SK-N-SH treated with all-trans-retinoic acid at 6 μM for 48 hours (cell line): ENCODE measurements at regions not wholly inside any gene's neighbourhood (a gene's known extent, or its start where the extent isn't known, plus 50 kb on each side); places are given as distances from the start of the nearest gene placed in this dataset.

ENCODE experiments used
- ARNTL ChIP-seq: fragments of 450-650 bp; formaldehyde crosslinking; IDR thresholded peaks from 2 replicates; pipeline ENCODE4 v1.5.0; 2020; ENCODE audit warnings: low read depth, mild to moderate bottlenecking, moderate library complexity, borderline replicate concordance
- CSDC2 ChIP-seq: fragments of 250-450 bp; sonication (Bioruptor Pico); IDR thresholded peaks from 2 replicates; pipeline ENCODE4 v1.5.0; 2020; ENCODE audit warnings: mild to moderate bottlenecking, moderate library complexity
- CSRNP3 ChIP-seq: fragments of 250-450 bp; sonication (Bioruptor Pico); IDR thresholded peaks from 2 replicates; pipeline ENCODE4 v1.5.1; 2021; ENCODE audit warnings: mild to moderate bottlenecking, moderate library complexity
- ISL1 ChIP-seq: fragments of 250-450 bp; sonication (Bioruptor Pico); IDR thresholded peaks from 2 replicates; pipeline ENCODE4 v2.1.2; 2022; ENCODE audit warnings: mild to moderate bottlenecking, moderate library complexity
- PATZ1 ChIP-seq: fragments of 250-450 bp; sonication (Bioruptor Pico); IDR thresholded peaks from 2 replicates; pipeline ENCODE4 v1.8.0; 2020; ENCODE audit warnings: mild to moderate bottlenecking, moderate library complexity, borderline replicate concordance
- RARB ChIP-seq: fragments of 250-450 bp; sonication (Bioruptor Pico); IDR thresholded peaks from 2 replicates; pipeline ENCODE4 v1.8.0; 2021; ENCODE audit warnings: mild to moderate bottlenecking, moderate library complexity
- TCF4 ChIP-seq: fragments of 250-450 bp; sonication (Bioruptor Pico); IDR thresholded peaks from 2 replicates; pipeline ENCODE4 v1.8.0; 2021; ENCODE audit warnings: mild to moderate bottlenecking, moderate library complexity, borderline replicate concordance
- ZC3H10 ChIP-seq: fragments of 250-450 bp; sonication (Bioruptor Pico); IDR thresholded peaks from 2 replicates; pipeline ENCODE4 v1.5.1; 2021; ENCODE audit warnings: mild to moderate bottlenecking, moderate library complexity
- ZFP3 ChIP-seq: fragments of 250-450 bp; sonication (Bioruptor Pico); IDR thresholded peaks from 2 replicates; pipeline ENCODE4 v1.5.0; 2020; ENCODE audit warnings: mild to moderate bottlenecking, moderate library complexity
- ZNF565 ChIP-seq: fragments of 450-650 bp; formaldehyde crosslinking; conservative IDR thresholded peaks from 2 replicates; pipeline ENCODE4 v1.5.0; 2020; ENCODE audit warnings: low read depth, mild to moderate bottlenecking, moderate library complexity

DNA sequence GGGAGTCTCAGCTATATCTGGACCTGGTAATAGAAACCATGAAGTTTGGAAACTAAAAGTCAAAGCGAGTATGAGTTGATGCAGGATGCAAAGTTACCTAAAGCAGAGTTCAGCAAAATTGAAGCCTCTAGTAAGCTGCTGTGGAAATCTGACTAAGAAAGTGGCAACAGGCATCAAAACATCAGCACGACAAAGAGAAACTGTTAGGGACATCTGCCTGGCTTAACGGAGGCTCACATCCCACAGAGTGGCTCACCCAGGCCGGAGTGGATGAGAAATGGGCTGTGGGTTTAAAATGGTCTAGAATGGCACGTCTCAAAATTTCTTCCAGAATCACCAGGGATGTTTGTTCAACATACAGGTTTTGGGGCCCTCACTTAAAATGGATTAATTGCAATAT lies 164.1 kb upstream of the NPY start:
- TF ChIP-seq ZFP3 (CRISPR knock-in tag) (no peak), ARNTL (no peak), ISL1 (CRISPR knock-in tag) (no peak), TCF4 (CRISPR knock-in tag) (no peak), PATZ1 (no peak), RARB (CRISPR knock-in tag) (no peak), CSRNP3 (no peak), ZNF565 (CRISPR knock-in tag) (no peak), CSDC2 (CRISPR knock-in tag) (no peak), ZC3H10 (no peak)
